ENCODE measurements at regions not wholly inside any gene's neighbourhood (a gene's known extent, or its start where the extent isn't known, plus 50 kb on each side); places are given as distances from the start of the nearest gene placed in this dataset.

DNA sequence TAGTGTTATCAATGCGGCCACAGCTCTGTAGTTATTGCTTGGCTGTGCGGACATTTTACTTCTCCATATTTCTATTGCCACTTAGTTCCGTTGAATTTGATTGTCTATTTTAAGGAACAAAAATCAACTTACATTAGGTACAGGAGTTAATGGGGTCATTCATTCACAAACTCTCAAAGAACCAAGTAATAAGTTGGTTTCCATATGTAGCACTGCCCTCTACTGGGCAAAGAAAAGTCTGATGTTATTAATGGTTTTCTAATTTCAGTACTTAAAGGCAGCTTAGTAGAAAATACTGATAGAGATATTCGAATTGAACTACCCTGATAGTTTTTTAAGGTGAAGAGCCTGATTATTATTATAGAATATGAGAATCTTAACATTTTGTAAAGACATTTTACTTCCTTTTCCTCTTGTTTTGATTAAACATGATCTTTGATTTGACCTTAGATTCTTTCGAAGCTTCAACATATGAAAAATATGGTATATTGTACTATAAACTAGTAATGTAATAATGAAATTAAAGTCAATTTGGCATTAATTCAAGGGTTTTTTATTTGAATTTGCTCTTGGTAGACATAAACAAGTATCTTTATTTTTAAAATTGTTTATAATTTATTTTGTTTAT lies 119.5 kb upstream of the CTNND2 start:
- Histone ChIP-seq H3K9me3 (peaks cover 0 to 5% (median 0%) of the 10 kb centered on the region in 4 donors), H3K4me3 (no peak overlapping the region), H3K36me3 (no peaks in the 10 kb centered on the region), H3K27me3 (no peaks in the 10 kb centered on the region), H3K4me1 (no peaks in the 10 kb centered on the region), H3K27ac (no peak overlapping the region)
- no peak for DNase-seq
- 39% methylated on average over 5 of the region's 5 CpGs for WGBS, 2 donors
- TF ChIP-seq POLR2A (IDR thresholded peaks at IDR 0.05) (no peak), EP300 (IDR thresholded peaks at IDR 0.05) (no peak), POLR2AphosphoS5 (IDR thresholded peaks at IDR 0.05) (no peak)
- TF ChIP-seq, protein P1, sequence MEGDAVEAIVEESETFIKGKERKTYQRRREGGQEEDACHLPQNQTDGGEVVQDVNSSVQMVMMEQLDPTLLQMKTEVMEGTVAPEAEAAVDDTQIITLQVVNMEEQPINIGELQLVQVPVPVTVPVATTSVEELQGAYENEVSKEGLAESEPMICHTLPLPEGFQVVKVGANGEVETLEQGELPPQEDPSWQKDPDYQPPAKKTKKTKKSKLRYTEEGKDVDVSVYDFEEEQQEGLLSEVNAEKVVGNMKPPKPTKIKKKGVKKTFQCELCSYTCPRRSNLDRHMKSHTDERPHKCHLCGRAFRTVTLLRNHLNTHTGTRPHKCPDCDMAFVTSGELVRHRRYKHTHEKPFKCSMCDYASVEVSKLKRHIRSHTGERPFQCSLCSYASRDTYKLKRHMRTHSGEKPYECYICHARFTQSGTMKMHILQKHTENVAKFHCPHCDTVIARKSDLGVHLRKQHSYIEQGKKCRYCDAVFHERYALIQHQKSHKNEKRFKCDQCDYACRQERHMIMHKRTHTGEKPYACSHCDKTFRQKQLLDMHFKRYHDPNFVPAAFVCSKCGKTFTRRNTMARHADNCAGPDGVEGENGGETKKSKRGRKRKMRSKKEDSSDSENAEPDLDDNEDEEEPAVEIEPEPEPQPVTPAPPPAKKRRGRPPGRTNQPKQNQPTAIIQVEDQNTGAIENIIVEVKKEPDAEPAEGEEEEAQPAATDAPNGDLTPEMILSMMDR (IDR thresholded peaks at IDR 0.05): peak in 3 of 6 experiments; percentile 19 to 42 (median 20)
- no peak for ATAC-seq (ENCODE audit: low FRiP score in 2 of 2)

- no peak for ATAC-seq (ENCODE audit: low FRiP score in 2 of 2)
- no peak for DNase-seq
- TF ChIP-seq POLR2AphosphoS5 (IDR thresholded peaks at IDR 0.05) (no peak), EP300 (IDR thresholded peaks at IDR 0.05) (no peak), POLR2A (IDR thresholded peaks at IDR 0.05) (no peak)
- TF ChIP-seq, protein P1 (IDR thresholded peaks at IDR 0.05): no peak
- H3K27me3 ChIP-seq: no peaks in the 10 kb centered on the region
- H3K4me1 ChIP-seq: no peaks in the 10 kb centered on the region
- 69 to 72% methylated on average over 3 of the region's 3 CpGs for WGBS, 2 donors
- no peaks in the 10 kb centered on the region for H3K36me3 ChIP-seq
- peaks cover 0 to under 1% (median 0%) of the 10 kb centered on the region in 4 donors for H3K9me3 ChIP-seq
- H3K4me3 ChIP-seq: no peak overlapping the region
- no peak overlapping the region for H3K27ac ChIP-seq
Measured at GRCh38 chr5:12022444-12022843, 118.2 kb upstream of the CTNND2 start.

DNA sequence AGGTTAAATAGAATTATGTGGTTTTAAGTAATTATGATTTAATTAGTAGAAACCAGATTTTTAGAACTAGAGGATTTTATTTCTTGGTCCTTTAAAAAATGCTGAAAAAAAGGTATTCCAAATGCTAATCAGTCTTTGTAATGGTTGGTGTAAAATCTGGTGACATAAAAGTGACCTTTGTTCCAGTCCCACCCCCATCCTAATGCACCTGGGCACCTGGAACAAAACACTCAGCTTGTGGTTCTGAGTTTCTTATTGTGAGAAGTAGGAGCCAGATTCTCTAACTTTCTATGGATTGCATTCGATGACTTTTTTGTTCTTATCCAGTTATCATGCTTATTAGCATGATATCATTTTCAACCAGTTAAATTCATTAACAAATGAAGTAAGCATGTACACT lies 115.1 kb upstream of the CTNND2 start:
- Histone ChIP-seq H3K27ac (no peak overlapping the region), H3K36me3 (no peaks in the 10 kb centered on the region), H3K4me3 (no peak overlapping the region), H3K9me3 (no peaks in the 10 kb centered on the region), H3K27me3 (no peaks in the 10 kb centered on the region), H3K4me1 (no peaks in the 10 kb centered on the region)
- ATAC-seq (ENCODE audit: low FRiP score in 2 of 2) (no peak), DNase-seq (no peak)
- TF ChIP-seq POLR2A (IDR thresholded peaks at IDR 0.05) (no peak), POLR2AphosphoS5 (IDR thresholded peaks at IDR 0.05) (no peak), EP300 (IDR thresholded peaks at IDR 0.05) (no peak)
- TF ChIP-seq, protein P1 (IDR thresholded peaks at IDR 0.05): no peak
- 83 to 97% methylated on average over 1 of the region's 1 CpG for WGBS, 2 donors

DNA sequence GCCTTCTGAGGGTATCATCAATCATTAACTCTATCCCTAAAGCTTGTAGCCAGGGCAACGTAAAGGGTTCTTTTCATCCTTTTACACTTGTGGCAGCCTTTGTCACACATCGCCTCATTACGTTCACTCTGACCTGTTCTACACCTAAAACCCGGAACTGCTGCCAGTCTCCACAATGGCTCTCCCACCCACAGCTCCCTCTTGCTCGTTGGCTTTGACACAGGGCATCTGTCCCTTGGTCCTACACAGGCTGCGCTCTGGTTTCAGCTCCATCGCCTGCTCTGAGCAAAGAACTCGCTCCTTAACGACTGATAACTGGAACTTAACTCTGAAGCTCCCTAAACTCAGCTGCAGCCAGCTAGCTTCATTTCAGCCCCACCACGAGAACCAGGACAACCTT lies 112.8 kb upstream of the CTNND2 start:
- 48 to 51% methylated on average over 10 of the region's 10 CpGs for WGBS, 2 donors
- Histone ChIP-seq H3K9me3 (no peaks in the 10 kb centered on the region), H3K27me3 (no peaks in the 10 kb centered on the region), H3K4me3 (no peak overlapping the region), H3K4me1 (no peaks in the 10 kb centered on the region), H3K36me3 (no peaks in the 10 kb centered on the region), H3K27ac (no peak overlapping the region)
- TF ChIP-seq POLR2AphosphoS5 (IDR thresholded peaks at IDR 0.05) (no peak), EP300 (IDR thresholded peaks at IDR 0.05) (no peak), POLR2A (IDR thresholded peaks at IDR 0.05) (no peak)
- TF ChIP-seq, protein P1 (IDR thresholded peaks at IDR 0.05): no peak
- ATAC-seq (ENCODE audit: low FRiP score in 2 of 2) (no peak), DNase-seq (no peak)

DNA sequence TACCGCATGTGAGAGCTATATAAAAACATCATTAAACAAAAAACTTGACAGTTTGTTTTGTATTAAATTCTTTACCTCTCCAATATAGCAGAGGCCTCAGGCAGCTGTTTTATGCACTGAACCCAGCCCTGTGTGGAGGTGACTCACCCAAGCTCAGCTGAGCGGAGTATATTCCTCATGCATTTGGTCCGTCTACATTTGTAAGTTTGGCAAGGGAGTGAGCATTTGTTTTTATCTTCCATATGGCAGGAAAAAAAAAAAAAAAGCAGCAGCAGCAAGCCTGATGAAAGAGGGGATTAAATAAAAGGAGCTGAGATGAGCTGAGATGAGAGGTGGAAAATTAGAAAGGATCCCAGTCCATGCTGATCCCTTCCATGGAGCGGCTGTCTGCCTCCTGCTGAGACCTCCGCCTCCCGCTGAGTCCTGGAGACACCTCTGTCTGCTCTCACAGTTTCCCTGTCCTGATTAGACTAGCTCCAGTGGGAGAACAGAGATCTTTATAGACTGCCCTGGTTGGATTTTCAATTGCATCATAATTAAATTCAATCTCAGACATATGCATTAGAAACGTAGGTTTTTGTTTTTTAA lies 112.0 kb upstream of the CTNND2 start:
- no peak overlapping the region for H3K27ac ChIP-seq
- DNase-seq: no peak
- no peak for ATAC-seq (ENCODE audit: low FRiP score in 2 of 2)

More for the DNA sequence above, 112.0 kb upstream of the CTNND2 start:
- no peak overlapping the region for H3K4me3 ChIP-seq
- TF ChIP-seq, protein P1 (IDR thresholded peaks at IDR 0.05): no peak
- TF ChIP-seq EP300 (IDR thresholded peaks at IDR 0.05): no peak
- no peak for TF ChIP-seq POLR2A (IDR thresholded peaks at IDR 0.05)
- no peak for TF ChIP-seq POLR2AphosphoS5 (IDR thresholded peaks at IDR 0.05)
- H3K27me3 ChIP-seq: no peaks in the 10 kb centered on the region
- no peaks in the 10 kb centered on the region for H3K36me3 ChIP-seq
- no peaks in the 10 kb centered on the region for H3K4me1 ChIP-seq
- no peaks in the 10 kb centered on the region for H3K9me3 ChIP-seq
- WGBS, 2 donors: 56 to 69% methylated on average over 7 of the region's 7 CpGs

Measured in upper lobe of left lung (tissue), 6 donors.